HCT116 (cell line): ENCODE measurements at regions not wholly inside any gene's neighbourhood (a gene's known extent, or its start where the extent isn't known, plus 50 kb on each side); places are given as distances from the start of the nearest gene placed in this dataset.

Experiments
- CBX3 ChIP-seq: IDR thresholded peaks from 2 replicates; pipeline ENCODE4 v1.6.1; 2012; ENCODE audit warnings: low read depth
- EGR1 ChIP-seq: IDR thresholded peaks from 2 replicates; pipeline ENCODE4 v1.6.1; 2012; ENCODE audit warnings: low read depth
- EZH2 ChIP-seq: fragments of 200-600 bp; sonication (generic); IDR thresholded peaks from 2 replicates; pipeline ENCODE4 v1.6.1; 2017; ENCODE audit warnings: antibody characterized with exemption, mixed run types
- POLR2A ChIP-seq: IDR thresholded peaks from 2 replicates; pipeline ENCODE4 v1.7.0; 2011; ENCODE audit warnings: borderline replicate concordance; ENCODE audit not compliant: insufficient read depth, insufficient read length; ENCODE audit errors: extremely low read depth
- SP1 ChIP-seq: IDR thresholded peaks from 2 replicates; pipeline ENCODE4 v1.6.1; 2012; ENCODE audit warnings: low read depth
- TCF7L2 ChIP-seq: IDR thresholded peaks from 2 replicates; pipeline ENCODE4 v1.7.0; 2011; ENCODE audit warnings: borderline replicate concordance, inconsistent platforms; ENCODE audit not compliant: insufficient read depth, insufficient read length; ENCODE audit errors: extremely low read depth
- ZNF274 ChIP-seq: fragments of 200-500 bp; sonication (Bioruptor generic); IDR thresholded peaks from 2 replicates; pipeline ENCODE4 v1.6.1; 2014; ENCODE audit warnings: mild to moderate bottlenecking, low read depth, low read length, inconsistent platforms
- TF ChIP-seq, protein P1 (sequence below), 3 experiments: fragments of 200-600 bp in 1 of 3; sonication (generic) in 1 of 3; IDR thresholded peaks in 2 of 3; conservative IDR thresholded peaks in 1 of 3; 2 replicates each; pipeline ENCODE4 v1.5.1; 2012 to 2017; ENCODE audit warnings: low read depth in 2 of 3, low read length in 2 of 3, antibody characterized with exemption in 1 of 3, borderline replicate concordance in 1 of 3, control low read depth in 1 of 3, mild to moderate bottlenecking in 1 of 3, mixed read lengths in 1 of 3, mixed run types in 1 of 3, moderate library complexity in 1 of 3; ENCODE audit not compliant: insufficient read depth in 1 of 3
- TF ChIP-seq, protein P2 (sequence below): IDR thresholded peaks from 2 replicates; pipeline ENCODE4 v1.6.1; 2012
- TF ChIP-seq, protein P3 (sequence below): IDR thresholded peaks from 2 replicates; pipeline ENCODE4 v1.6.1; 2012; ENCODE audit warnings: low read depth
- TF ChIP-seq, protein P4 (sequence below): IDR thresholded peaks from 2 replicates; pipeline ENCODE4 v1.6.1; 2012

- TF ChIP-seq, protein P1, sequence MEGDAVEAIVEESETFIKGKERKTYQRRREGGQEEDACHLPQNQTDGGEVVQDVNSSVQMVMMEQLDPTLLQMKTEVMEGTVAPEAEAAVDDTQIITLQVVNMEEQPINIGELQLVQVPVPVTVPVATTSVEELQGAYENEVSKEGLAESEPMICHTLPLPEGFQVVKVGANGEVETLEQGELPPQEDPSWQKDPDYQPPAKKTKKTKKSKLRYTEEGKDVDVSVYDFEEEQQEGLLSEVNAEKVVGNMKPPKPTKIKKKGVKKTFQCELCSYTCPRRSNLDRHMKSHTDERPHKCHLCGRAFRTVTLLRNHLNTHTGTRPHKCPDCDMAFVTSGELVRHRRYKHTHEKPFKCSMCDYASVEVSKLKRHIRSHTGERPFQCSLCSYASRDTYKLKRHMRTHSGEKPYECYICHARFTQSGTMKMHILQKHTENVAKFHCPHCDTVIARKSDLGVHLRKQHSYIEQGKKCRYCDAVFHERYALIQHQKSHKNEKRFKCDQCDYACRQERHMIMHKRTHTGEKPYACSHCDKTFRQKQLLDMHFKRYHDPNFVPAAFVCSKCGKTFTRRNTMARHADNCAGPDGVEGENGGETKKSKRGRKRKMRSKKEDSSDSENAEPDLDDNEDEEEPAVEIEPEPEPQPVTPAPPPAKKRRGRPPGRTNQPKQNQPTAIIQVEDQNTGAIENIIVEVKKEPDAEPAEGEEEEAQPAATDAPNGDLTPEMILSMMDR (IDR thresholded peaks at IDR 0.05 in 2 of 3, conservative IDR thresholded peaks at IDR 0.05 in 1 of 3; ENCODE audit: borderline replicate concordance in 1 of 3, insufficient read depth in 1 of 3, low read depth in 2 of 3, low read length in 2 of 3): no peak
- TF ChIP-seq EGR1: no peak
- TF ChIP-seq ZNF274: no peak
- no peak for TF ChIP-seq POLR2A
- TF ChIP-seq, protein P2, sequence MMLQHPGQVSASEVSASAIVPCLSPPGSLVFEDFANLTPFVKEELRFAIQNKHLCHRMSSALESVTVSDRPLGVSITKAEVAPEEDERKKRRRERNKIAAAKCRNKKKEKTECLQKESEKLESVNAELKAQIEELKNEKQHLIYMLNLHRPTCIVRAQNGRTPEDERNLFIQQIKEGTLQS: no peak
- TF ChIP-seq SP1: no peak
- TF ChIP-seq TCF7L2: no peak
- TF ChIP-seq, protein P3, sequence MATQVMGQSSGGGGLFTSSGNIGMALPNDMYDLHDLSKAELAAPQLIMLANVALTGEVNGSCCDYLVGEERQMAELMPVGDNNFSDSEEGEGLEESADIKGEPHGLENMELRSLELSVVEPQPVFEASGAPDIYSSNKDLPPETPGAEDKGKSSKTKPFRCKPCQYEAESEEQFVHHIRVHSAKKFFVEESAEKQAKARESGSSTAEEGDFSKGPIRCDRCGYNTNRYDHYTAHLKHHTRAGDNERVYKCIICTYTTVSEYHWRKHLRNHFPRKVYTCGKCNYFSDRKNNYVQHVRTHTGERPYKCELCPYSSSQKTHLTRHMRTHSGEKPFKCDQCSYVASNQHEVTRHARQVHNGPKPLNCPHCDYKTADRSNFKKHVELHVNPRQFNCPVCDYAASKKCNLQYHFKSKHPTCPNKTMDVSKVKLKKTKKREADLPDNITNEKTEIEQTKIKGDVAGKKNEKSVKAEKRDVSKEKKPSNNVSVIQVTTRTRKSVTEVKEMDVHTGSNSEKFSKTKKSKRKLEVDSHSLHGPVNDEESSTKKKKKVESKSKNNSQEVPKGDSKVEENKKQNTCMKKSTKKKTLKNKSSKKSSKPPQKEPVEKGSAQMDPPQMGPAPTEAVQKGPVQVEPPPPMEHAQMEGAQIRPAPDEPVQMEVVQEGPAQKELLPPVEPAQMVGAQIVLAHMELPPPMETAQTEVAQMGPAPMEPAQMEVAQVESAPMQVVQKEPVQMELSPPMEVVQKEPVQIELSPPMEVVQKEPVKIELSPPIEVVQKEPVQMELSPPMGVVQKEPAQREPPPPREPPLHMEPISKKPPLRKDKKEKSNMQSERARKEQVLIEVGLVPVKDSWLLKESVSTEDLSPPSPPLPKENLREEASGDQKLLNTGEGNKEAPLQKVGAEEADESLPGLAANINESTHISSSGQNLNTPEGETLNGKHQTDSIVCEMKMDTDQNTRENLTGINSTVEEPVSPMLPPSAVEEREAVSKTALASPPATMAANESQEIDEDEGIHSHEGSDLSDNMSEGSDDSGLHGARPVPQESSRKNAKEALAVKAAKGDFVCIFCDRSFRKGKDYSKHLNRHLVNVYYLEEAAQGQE: no peak
- no peak for TF ChIP-seq EZH2
- TF ChIP-seq CBX3: no peak
- TF ChIP-seq, protein P4, sequence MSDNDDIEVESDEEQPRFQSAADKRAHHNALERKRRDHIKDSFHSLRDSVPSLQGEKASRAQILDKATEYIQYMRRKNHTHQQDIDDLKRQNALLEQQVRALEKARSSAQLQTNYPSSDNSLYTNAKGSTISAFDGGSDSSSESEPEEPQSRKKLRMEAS: no peak
These were observed 149.1 kb upstream of the FOXN3 start for GRCh38 chr14:89566180-89566579.
